ENCODE measurements at regions not wholly inside any gene's neighbourhood (a gene's known extent, or its start where the extent isn't known, plus 50 kb on each side); places are given as distances from the start of the nearest gene placed in this dataset.
"Not testable (repeated sequence)": the region's sequence is repeated elsewhere in the genome, so short reads cannot be mapped to it uniquely, and the experiment has no call there.

GRCh38 chr3:40930131-40930538 lies 269.2 kb upstream of the CTNNB1 start:
- CTCF ChIA-PET (ENCODE audit: partially characterized antibody), result no interaction called here
- POLR2A ChIA-PET (ENCODE audit: partially characterized antibody), result no interaction called here
- DNase-seq, result no peak

DNA sequence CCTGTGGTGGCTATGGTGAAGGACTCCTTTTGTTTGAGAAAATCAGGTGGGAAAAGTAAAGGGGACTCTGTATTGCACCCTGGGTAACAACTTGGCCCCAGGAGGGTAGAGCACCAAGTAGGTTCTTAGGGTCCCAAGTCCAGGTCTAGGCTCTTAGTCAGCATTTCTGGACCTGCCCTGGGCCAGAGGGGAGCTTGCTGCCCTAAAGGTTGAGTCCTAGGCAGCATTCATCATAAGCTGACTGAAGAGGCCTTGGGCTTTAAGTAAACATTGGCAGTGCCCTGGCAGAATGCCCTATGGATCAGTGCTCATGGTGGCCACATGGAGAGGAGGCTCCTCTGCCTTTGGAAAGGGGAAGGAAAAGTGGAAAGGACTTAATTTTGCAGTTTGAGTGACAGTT lies 268.5 kb upstream of the CTNNB1 start:
- ChIA-PET CTCF (ENCODE audit: partially characterized antibody) (no interaction called here), POLR2A (ENCODE audit: partially characterized antibody) (no interaction called here)
- no peaks in the 10 kb centered on the region for H3K36me3 ChIP-seq (ENCODE audit: insufficient read depth, low read length)
- no peaks in the 10 kb centered on the region for H3K27me3 ChIP-seq (ENCODE audit: insufficient read depth, low read length)
- Mint-ChIP-seq H3K36me3 (peaks cover 0 to 4% of the 10 kb centered on the region in 2 donors), H3K27ac (no peak overlapping the region), H3K9me3 (peaks cover 0 to 14% (median 6%) of the 10 kb centered on the region in 8 donors), H3K4me3 (no peak overlapping the region), H3K4me1 (no peaks in the 10 kb centered on the region), H3K27me3 (peaks cover 4 to 9% of the 10 kb centered on the region in 2 donors)
- no peaks in the 10 kb centered on the region for H3K4me1 ChIP-seq (ENCODE audit: insufficient read depth, low read length)
- no peak overlapping the region for H3K27ac ChIP-seq (ENCODE audit: low read depth, low read length)
- DNase-seq, result no peak
- intact Hi-C loops (cut with micrococcal nuclease), result no loop called here
- no peak overlapping the region for H3K4me3 ChIP-seq (ENCODE audit: low read length in 2 of 2)
- H3K9me3 ChIP-seq (ENCODE audit: control insufficient read depth in 1 of 2, low read length in 2 of 2), result no peaks in the 10 kb centered on the region

More at GRCh38 chr3:40930131-40930538, 269.2 kb upstream of the CTNNB1 start:
- Histone ChIP-seq H3K4me3 (ENCODE audit: low read length in 2 of 2) (no peak overlapping the region), H3K36me3 (ENCODE audit: insufficient read depth, low read length) (no peaks in the 10 kb centered on the region), H3K9me3 (ENCODE audit: control insufficient read depth in 1 of 2, low read length in 2 of 2) (no peaks in the 10 kb centered on the region), H3K27ac (ENCODE audit: low read depth, low read length) (no peak overlapping the region), H3K27me3 (ENCODE audit: insufficient read depth, low read length) (no peaks in the 10 kb centered on the region), H3K4me1 (ENCODE audit: insufficient read depth, low read length) (no peaks in the 10 kb centered on the region)
- Mint-ChIP-seq H3K27ac (no peak overlapping the region), H3K4me3 (no peak overlapping the region), H3K9me3 (peaks cover 0 to 14% (median 6%) of the 10 kb centered on the region in 8 donors), H3K4me1 (no peaks in the 10 kb centered on the region), H3K36me3 (peaks cover 0 to 4% of the 10 kb centered on the region in 2 donors), H3K27me3 (peaks cover 4 to 9% of the 10 kb centered on the region in 2 donors)
- intact Hi-C loops (cut with micrococcal nuclease), result no loop called here

- DNase-seq, result no peak
- intact Hi-C loops (cut with micrococcal nuclease), result no loop called here
- H3K27ac Mint-ChIP-seq, result no peak overlapping the region
- no peaks in the 10 kb centered on the region for H3K36me3 ChIP-seq (ENCODE audit: insufficient read depth, low read length)
- H3K9me3 ChIP-seq (ENCODE audit: control insufficient read depth in 1 of 2, low read length in 2 of 2), result no peaks in the 10 kb centered on the region
- ChIA-PET POLR2A (ENCODE audit: partially characterized antibody) (no interaction called here), CTCF (ENCODE audit: partially characterized antibody) (no interaction called here)
- no peaks in the 10 kb centered on the region for H3K4me1 Mint-ChIP-seq
- H3K9me3 Mint-ChIP-seq, result no peaks in the 10 kb centered on the region
- no peak overlapping the region for H3K27ac ChIP-seq (ENCODE audit: low read depth, low read length)
- H3K27me3 ChIP-seq (ENCODE audit: insufficient read depth, low read length), result no peaks in the 10 kb centered on the region
- H3K27me3 Mint-ChIP-seq, result no peaks in the 10 kb centered on the region
- no peaks in the 10 kb centered on the region for H3K4me1 ChIP-seq (ENCODE audit: insufficient read depth, low read length)
- H3K4me3 ChIP-seq (ENCODE audit: low read length in 2 of 2), result no peak overlapping the region
- no peak overlapping the region for H3K4me3 Mint-ChIP-seq
- H3K36me3 Mint-ChIP-seq, result no peaks in the 10 kb centered on the region
Measured at GRCh38 chr3:40938591-40938990, 260.7 kb upstream of the CTNNB1 start.

GRCh38 chr3:40939030-40939740 lies 260.1 kb upstream of the CTNNB1 start:
- no peaks in the 10 kb centered on the region for H3K27me3 Mint-ChIP-seq
- H3K9me3 Mint-ChIP-seq, result no peaks in the 10 kb centered on the region
- CTCF ChIA-PET (ENCODE audit: partially characterized antibody), result no interaction called here

GRCh38 chr3:40939741-40940130 lies 259.6 kb upstream of the CTNNB1 start:
- no peak overlapping the region for H3K27ac Mint-ChIP-seq
- ChIA-PET CTCF (ENCODE audit: partially characterized antibody) (no interaction called here), POLR2A (ENCODE audit: partially characterized antibody) (no interaction called here)
- Histone ChIP-seq H3K27me3 (ENCODE audit: insufficient read depth, low read length) (no peaks in the 10 kb centered on the region), H3K9me3 (ENCODE audit: control insufficient read depth in 1 of 2, low read length in 2 of 2) (no peaks in the 10 kb centered on the region), H3K4me1 (ENCODE audit: insufficient read depth, low read length) (no peaks in the 10 kb centered on the region), H3K4me3 (ENCODE audit: low read length in 2 of 2) (no peak overlapping the region), H3K36me3 (ENCODE audit: insufficient read depth, low read length) (no peaks in the 10 kb centered on the region), H3K27ac (ENCODE audit: low read depth, low read length) (no peak overlapping the region)
- DNase-seq, result no peak
- no peaks in the 10 kb centered on the region for H3K27me3 Mint-ChIP-seq
- no peaks in the 10 kb centered on the region for H3K4me1 Mint-ChIP-seq
- intact Hi-C loops (cut with micrococcal nuclease), result no loop called here
- no peaks in the 10 kb centered on the region for H3K36me3 Mint-ChIP-seq
- no peaks in the 10 kb centered on the region for H3K9me3 Mint-ChIP-seq
- H3K4me3 Mint-ChIP-seq, result no peak overlapping the region

More at GRCh38 chr3:40939030-40939740, 260.1 kb upstream of the CTNNB1 start:
- H3K36me3 ChIP-seq (ENCODE audit: insufficient read depth, low read length), result no peaks in the 10 kb centered on the region
- H3K27me3 ChIP-seq (ENCODE audit: insufficient read depth, low read length), result no peaks in the 10 kb centered on the region
- H3K4me1 ChIP-seq (ENCODE audit: insufficient read depth, low read length), result no peaks in the 10 kb centered on the region
- intact Hi-C loops (cut with micrococcal nuclease), result no loop called here
- H3K4me3 ChIP-seq (ENCODE audit: low read length in 2 of 2), result no peak overlapping the region
- POLR2A ChIA-PET (ENCODE audit: partially characterized antibody), result no interaction called here
- H3K9me3 ChIP-seq (ENCODE audit: control insufficient read depth in 1 of 2, low read length in 2 of 2), result no peaks in the 10 kb centered on the region
- no peak overlapping the region for H3K27ac ChIP-seq (ENCODE audit: low read depth, low read length)
- H3K27ac Mint-ChIP-seq, result no peak overlapping the region
- no peak for DNase-seq
- no peak overlapping the region for H3K4me3 Mint-ChIP-seq
- H3K4me1 Mint-ChIP-seq, result no peaks in the 10 kb centered on the region
- H3K36me3 Mint-ChIP-seq, result no peaks in the 10 kb centered on the region

DNA sequence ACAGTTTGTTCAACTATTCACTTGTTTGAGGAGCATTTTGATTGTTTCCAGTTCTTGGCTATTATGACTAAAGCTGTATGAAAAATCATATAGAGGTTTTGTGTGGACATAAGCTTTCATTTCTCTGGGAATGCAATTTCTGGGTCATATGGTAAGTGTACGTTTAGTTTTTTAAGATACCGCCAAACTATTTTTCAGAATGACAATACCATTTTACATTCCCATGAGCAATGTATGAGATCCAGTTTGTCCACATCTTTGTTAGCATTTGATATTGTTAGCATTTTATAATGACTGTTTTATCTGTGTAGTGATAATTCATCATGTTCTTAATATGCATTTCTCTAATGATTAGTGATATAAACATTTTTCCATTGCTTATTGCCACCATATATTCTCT lies 258.7 kb upstream of the CTNNB1 start:
- intact Hi-C loops (cut with micrococcal nuclease), result no loop called here
- CTCF ChIA-PET (ENCODE audit: partially characterized antibody), result no interaction called here
- no peaks in the 10 kb centered on the region for H3K36me3 Mint-ChIP-seq

DNA sequence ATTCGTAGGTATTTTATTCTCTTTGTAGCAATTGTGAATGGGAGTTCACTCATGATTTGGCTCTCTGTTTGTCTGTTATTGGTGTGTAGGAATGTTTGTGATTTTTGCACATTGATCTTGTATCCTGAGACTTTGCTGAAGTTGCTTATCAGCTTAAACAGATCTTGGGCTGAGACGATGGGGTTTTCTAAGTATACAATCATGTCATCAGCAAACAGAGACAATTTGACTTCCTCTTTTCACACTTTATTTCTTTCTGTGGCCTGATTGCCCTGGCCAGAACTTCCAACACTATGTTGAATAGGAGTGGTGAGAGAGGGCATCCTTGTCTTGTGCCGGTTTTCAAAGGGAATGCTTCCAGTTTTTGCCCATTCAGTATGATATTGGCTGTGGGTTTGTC lies 252.3 kb upstream of the CTNNB1 start:
- CTCF ChIA-PET (ENCODE audit: partially characterized antibody); H3K4me3 Mint-ChIP-seq; H3K9me3 ChIP-seq (ENCODE audit: control insufficient read depth in 1 of 2, low read length in 2 of 2); intact Hi-C loops (cut with micrococcal nuclease); H3K4me1 ChIP-seq (ENCODE audit: insufficient read depth, low read length); H3K4me3 ChIP-seq (ENCODE audit: low read length in 2 of 2); H3K36me3 Mint-ChIP-seq; DNase-seq; H3K27me3 ChIP-seq (ENCODE audit: insufficient read depth, low read length); H3K4me1 Mint-ChIP-seq; H3K27me3 Mint-ChIP-seq; H3K27ac Mint-ChIP-seq; POLR2A ChIA-PET (ENCODE audit: partially characterized antibody); H3K27ac ChIP-seq (ENCODE audit: low read depth, low read length); H3K36me3 ChIP-seq (ENCODE audit: insufficient read depth, low read length): not testable (repeated sequence)
- peaks cover 2 to 23% (median 8%) of the 10 kb centered on the region in 8 donors for H3K9me3 Mint-ChIP-seq

More for the DNA sequence above, 258.7 kb upstream of the CTNNB1 start:
- H3K27me3 Mint-ChIP-seq, result no peaks in the 10 kb centered on the region
- no peak overlapping the region for H3K27ac Mint-ChIP-seq
- H3K4me1 Mint-ChIP-seq, result no peaks in the 10 kb centered on the region
- POLR2A ChIA-PET (ENCODE audit: partially characterized antibody), result no interaction called here
- Histone ChIP-seq H3K27ac (ENCODE audit: low read depth, low read length) (no peak overlapping the region), H3K36me3 (ENCODE audit: insufficient read depth, low read length) (no peaks in the 10 kb centered on the region), H3K4me3 (ENCODE audit: low read length in 2 of 2) (no peak overlapping the region), H3K4me1 (ENCODE audit: insufficient read depth, low read length) (no peaks in the 10 kb centered on the region), H3K9me3 (ENCODE audit: control insufficient read depth in 1 of 2, low read length in 2 of 2) (no peaks in the 10 kb centered on the region), H3K27me3 (ENCODE audit: insufficient read depth, low read length) (no peaks in the 10 kb centered on the region)
- DNase-seq, result no peak
- no peak overlapping the region for H3K4me3 Mint-ChIP-seq
- H3K9me3 Mint-ChIP-seq, result peaks cover 0 to 2% (median 0%) of the 10 kb centered on the region in 8 donors

DNA sequence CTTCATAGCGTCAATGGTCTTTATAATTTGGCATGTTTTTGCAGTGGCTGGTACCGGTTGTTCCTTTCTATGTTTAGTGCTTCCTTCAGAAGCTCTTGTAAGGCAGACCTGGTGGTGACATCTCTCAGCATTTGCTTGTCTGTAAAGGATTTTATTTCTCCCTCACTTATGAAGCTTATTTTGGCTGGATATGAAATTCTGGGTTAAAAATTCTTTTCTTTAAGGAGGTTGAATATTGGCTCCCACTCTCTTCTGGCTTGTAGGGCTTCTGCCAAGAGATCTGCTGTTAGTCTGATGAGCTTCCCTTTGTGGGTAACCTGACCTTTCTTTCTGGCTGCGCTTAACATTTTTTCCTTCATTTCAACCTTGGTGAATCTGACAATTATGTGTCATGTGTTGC lies 250.0 kb upstream of the CTNNB1 start:
- H3K27me3 ChIP-seq (ENCODE audit: insufficient read depth, low read length); CTCF ChIA-PET (ENCODE audit: partially characterized antibody); H3K27ac Mint-ChIP-seq; H3K4me3 ChIP-seq (ENCODE audit: low read length in 2 of 2); H3K27me3 Mint-ChIP-seq; DNase-seq; H3K36me3 Mint-ChIP-seq; H3K9me3 ChIP-seq (ENCODE audit: control insufficient read depth in 1 of 2, low read length in 2 of 2); H3K4me1 ChIP-seq (ENCODE audit: insufficient read depth, low read length); intact Hi-C loops (cut with micrococcal nuclease); H3K4me3 Mint-ChIP-seq; H3K27ac ChIP-seq (ENCODE audit: low read depth, low read length); H3K4me1 Mint-ChIP-seq; H3K36me3 ChIP-seq (ENCODE audit: insufficient read depth, low read length); POLR2A ChIA-PET (ENCODE audit: partially characterized antibody): not testable (repeated sequence)
- H3K9me3 Mint-ChIP-seq, result peaks cover 2 to 32% (median 20%) of the 10 kb centered on the region in 8 donors
